Keratinocyte (primary cell): ENCODE measurements at regions not wholly inside any gene's neighbourhood (a gene's known extent, or its start where the extent isn't known, plus 50 kb on each side); places are given as distances from the start of the nearest gene placed in this dataset.

Experiments
- CTCF ChIP-seq, 3 experiments: IDR thresholded peaks in 1 of 3; conservative IDR thresholded peaks in 1 of 3; optimal IDR thresholded peaks in 1 of 3; 2 replicates in 2 of 3; 3 replicates in 1 of 3; pipeline versions ENCODE3 to v1.5.1; 2011; ENCODE audit warnings: low read length in 3 of 3, mild to moderate bottlenecking in 3 of 3, moderate library complexity in 2 of 3, control low read depth in 1 of 3, inconsistent platforms in 1 of 3; ENCODE audit not compliant: insufficient read depth in 2 of 3; ENCODE audit errors: extremely low read depth in 1 of 3
- EZH2 ChIP-seq: IDR thresholded peaks from one replicate; pipeline ENCODE4 v1.6.1; 2012; ENCODE audit warnings: inconsistent platforms, mild to moderate bottlenecking, low read length, moderate library complexity

- TF ChIP-seq CTCF (optimal IDR thresholded peaks at IDR 0.05 in 1 of 3, IDR thresholded peaks at IDR 0.05 in 1 of 3, conservative IDR thresholded peaks at IDR 0.05 in 1 of 3; ENCODE audit: extremely low read depth in 1 of 3, insufficient read depth in 2 of 3, low read length in 3 of 3) = no peak
- TF ChIP-seq EZH2 = no peak
These were observed 192.3 kb downstream of the DEPDC1B start for GRCh38 chr5:60507687-60508086.
